Activated T-helper 1 cell treated with Interleukin-2 at 50 U/mL for 16 hours (primary cell): ENCODE measurements at regions not wholly inside any gene's neighbourhood (a gene's known extent, or its start where the extent isn't known, plus 50 kb on each side); places are given as distances from the start of the nearest gene placed in this dataset.

Experiments used
- DNase-seq: peaks from one replicate; pipeline ENCODE4 v3.0.0-alpha.2; 2020; ENCODE audit warnings: low read depth

GRCh38 chr5:167561796-167562195 is 729.6 kb upstream of the WWC1 start:
- DNase-seq, result no peak

GRCh38 chr5:167564275-167564674 is 727.2 kb upstream of the WWC1 start:
- no peak for DNase-seq

GRCh38 chr5:167565189-167565954 is 726.1 kb upstream of the WWC1 start:
- DNase-seq, result no peak

GRCh38 chr5:167570431-167570830 is 721.0 kb upstream of the WWC1 start:
- DNase-seq, result no peak

GRCh38 chr5:167571824-167572223 is 719.6 kb upstream of the WWC1 start:
- no peak for DNase-seq

- no peak for DNase-seq
Observed at GRCh38 chr5:167573370-167574127, 717.9 kb upstream of the WWC1 start.

GRCh38 chr5:167574464-167574863 is 717.0 kb upstream of the WWC1 start:
- DNase-seq, result no peak

GRCh38 chr5:167575330-167575729 is 716.1 kb upstream of the WWC1 start:
- no peak for DNase-seq

- no peak for DNase-seq
Observed at GRCh38 chr5:167576126-167576525, 715.3 kb upstream of the WWC1 start.

- DNase-seq, result no peak
Observed at GRCh38 chr5:167576897-167577296, 714.5 kb upstream of the WWC1 start.

GRCh38 chr5:167577616-167578015 is 713.8 kb upstream of the WWC1 start:
- no peak for DNase-seq

GRCh38 chr5:167578977-167579692 is 712.3 kb upstream of the WWC1 start:
- no peak for DNase-seq

GRCh38 chr5:167579693-167580055 is 711.8 kb upstream of the WWC1 start:
- no peak for DNase-seq

GRCh38 chr5:167580608-167581007 is 710.8 kb upstream of the WWC1 start:
- DNase-seq, result no peak

- DNase-seq, result no peak
Observed at GRCh38 chr5:167582283-167582682, 709.2 kb upstream of the WWC1 start.

GRCh38 chr5:167582886-167583285 is 708.6 kb upstream of the WWC1 start:
- no peak for DNase-seq

- DNase-seq, result no peak
Observed at GRCh38 chr5:167585184-167585583, 706.3 kb upstream of the WWC1 start.

GRCh38 chr5:167587772-167588437 is 703.5 kb upstream of the WWC1 start:
- no peak for DNase-seq

GRCh38 chr5:167592114-167592513 is 699.3 kb upstream of the WWC1 start:
- DNase-seq, result no peak

- DNase-seq, result no peak
Observed at GRCh38 chr5:167593329-167594060, 698.0 kb upstream of the WWC1 start.

- no peak for DNase-seq
Observed at GRCh38 chr5:167594061-167594435, 697.4 kb upstream of the WWC1 start.

GRCh38 chr5:167594750-167595149 is 696.7 kb upstream of the WWC1 start:
- DNase-seq, result no peak
